ENCODE measurements at regions not wholly inside any gene's neighbourhood (a gene's known extent, or its start where the extent isn't known, plus 50 kb on each side); places are given as distances from the start of the nearest gene placed in this dataset.

GRCh38 chr3:61357902-61358301 is 106.7 kb upstream of the FHIT start:
- no peak overlapping the region for H3K9ac ChIP-seq (ENCODE audit: low read depth, low read length, poor library complexity, severe bottlenecking)
- H3K27me3 ChIP-seq (ENCODE audit: insufficient read depth, low read length, poor library complexity, severe bottlenecking), result no peaks in the 10 kb centered on the region
- no peak overlapping the region for H3K4me2 ChIP-seq (ENCODE audit: low read depth, low read length, poor library complexity, severe bottlenecking)
- H3K9me2 ChIP-seq (replicated peaks; ENCODE audit: low read depth, low read length), result no peaks in the 10 kb centered on the region
- peaks cover 10% of the 10 kb centered on the region for H3K4me1 ChIP-seq (ENCODE audit: insufficient read depth, low read length, poor library complexity, severe bottlenecking)
- H3K9me3 ChIP-seq (ENCODE audit: insufficient read depth, low read depth, low read length), result no peaks in the 10 kb centered on the region
- H3F3A ChIP-seq (ENCODE audit: low read depth), result no peaks in the 10 kb centered on the region
- H4K20me1 ChIP-seq (ENCODE audit: insufficient read depth, low read length, poor library complexity, severe bottlenecking), result no peaks in the 10 kb centered on the region
- H3K4me3 ChIP-seq (ENCODE audit: low read length, poor library complexity, severe bottlenecking), result no peak overlapping the region
- H3K36me3 ChIP-seq (ENCODE audit: insufficient read depth, low read length), result no peaks in the 10 kb centered on the region
- TF ChIP-seq EZH2phosphoT487 (IDR thresholded peaks at IDR 0.05; ENCODE audit: borderline replicate concordance), result no peak
- H3K79me2 ChIP-seq (ENCODE audit: insufficient read depth, low read length), result no peaks in the 10 kb centered on the region
- no peak overlapping the region for H2AFZ ChIP-seq (ENCODE audit: low read length)

- Histone ChIP-seq H3K79me2 (ENCODE audit: insufficient read depth, low read length) (no peaks in the 10 kb centered on the region), H3K4me3 (ENCODE audit: low read length, poor library complexity, severe bottlenecking) (no peak overlapping the region)
Observed at GRCh38 chr3:61358364-61358763, 107.1 kb upstream of the FHIT start.

GRCh38 chr3:61360297-61360965 is 109.2 kb upstream of the FHIT start:
- Histone ChIP-seq H3K9ac (ENCODE audit: low read depth, low read length, poor library complexity, severe bottlenecking) (no peak overlapping the region), H3K4me2 (ENCODE audit: low read depth, low read length, poor library complexity, severe bottlenecking) (no peak overlapping the region), H3F3A (ENCODE audit: low read depth) (no peaks in the 10 kb centered on the region), H3K79me2 (ENCODE audit: insufficient read depth, low read length) (no peaks in the 10 kb centered on the region), H3K9me2 (replicated peaks; ENCODE audit: low read depth, low read length) (no peaks in the 10 kb centered on the region), H2AFZ (ENCODE audit: low read length) (no peak overlapping the region), H3K9me3 (ENCODE audit: insufficient read depth, low read depth, low read length) (0 out of 2 replicates have a peak, but pooled peaks cover 5% of the 10 kb centered on the region), H4K20me1 (ENCODE audit: insufficient read depth, low read length, poor library complexity, severe bottlenecking) (no peaks in the 10 kb centered on the region), H3K4me1 (ENCODE audit: insufficient read depth, low read length, poor library complexity, severe bottlenecking) (peaks cover 1% of the 10 kb centered on the region), H3K4me3 (ENCODE audit: low read length, poor library complexity, severe bottlenecking) (no peak overlapping the region), H3K27me3 (ENCODE audit: insufficient read depth, low read length, poor library complexity, severe bottlenecking) (no peaks in the 10 kb centered on the region), H3K36me3 (ENCODE audit: insufficient read depth, low read length) (no peaks in the 10 kb centered on the region)
- no peak for TF ChIP-seq EZH2phosphoT487 (IDR thresholded peaks at IDR 0.05; ENCODE audit: borderline replicate concordance)
- TF ChIP-seq CTCF (conservative IDR thresholded peaks at IDR 0.05; ENCODE audit: low read length), result peak; percentile 28; the same call in 1 of the 2 replicates

More at GRCh38 chr3:61358364-61358763, 107.1 kb upstream of the FHIT start:
- TF ChIP-seq EZH2phosphoT487 (IDR thresholded peaks at IDR 0.05; ENCODE audit: borderline replicate concordance) (no peak), CTCF (conservative IDR thresholded peaks at IDR 0.05; ENCODE audit: low read length) (no peak)
- no peak overlapping the region for H2AFZ ChIP-seq (ENCODE audit: low read length)
- no peaks in the 10 kb centered on the region for H4K20me1 ChIP-seq (ENCODE audit: insufficient read depth, low read length, poor library complexity, severe bottlenecking)
- no peaks in the 10 kb centered on the region for H3K9me3 ChIP-seq (ENCODE audit: insufficient read depth, low read depth, low read length)
- H3K4me2 ChIP-seq (ENCODE audit: low read depth, low read length, poor library complexity, severe bottlenecking), result no peak overlapping the region
- H3K4me1 ChIP-seq (ENCODE audit: insufficient read depth, low read length, poor library complexity, severe bottlenecking), result peaks cover 10% of the 10 kb centered on the region
- H3K9me2 ChIP-seq (replicated peaks; ENCODE audit: low read depth, low read length), result no peaks in the 10 kb centered on the region
- H3K9ac ChIP-seq (ENCODE audit: low read depth, low read length, poor library complexity, severe bottlenecking), result no peak overlapping the region
- no peaks in the 10 kb centered on the region for H3F3A ChIP-seq (ENCODE audit: low read depth)
- no peaks in the 10 kb centered on the region for H3K36me3 ChIP-seq (ENCODE audit: insufficient read depth, low read length)
- no peaks in the 10 kb centered on the region for H3K27me3 ChIP-seq (ENCODE audit: insufficient read depth, low read length, poor library complexity, severe bottlenecking)

- Histone ChIP-seq H3K36me3 (ENCODE audit: insufficient read depth, low read length) (no peaks in the 10 kb centered on the region), H3K9me2 (replicated peaks; ENCODE audit: low read depth, low read length) (no peaks in the 10 kb centered on the region), H2AFZ (ENCODE audit: low read length) (no peak overlapping the region), H3K9me3 (ENCODE audit: insufficient read depth, low read depth, low read length) (no peaks in the 10 kb centered on the region), H3K4me2 (ENCODE audit: low read depth, low read length, poor library complexity, severe bottlenecking) (no peak overlapping the region), H3K4me3 (ENCODE audit: low read length, poor library complexity, severe bottlenecking) (no peak overlapping the region), H3F3A (ENCODE audit: low read depth) (no peaks in the 10 kb centered on the region), H3K9ac (ENCODE audit: low read depth, low read length, poor library complexity, severe bottlenecking) (no peak overlapping the region), H3K79me2 (ENCODE audit: insufficient read depth, low read length) (no peaks in the 10 kb centered on the region), H3K4me1 (ENCODE audit: insufficient read depth, low read length, poor library complexity, severe bottlenecking) (peaks cover 6% of the 10 kb centered on the region), H4K20me1 (ENCODE audit: insufficient read depth, low read length, poor library complexity, severe bottlenecking) (no peaks in the 10 kb centered on the region), H3K27me3 (ENCODE audit: insufficient read depth, low read length, poor library complexity, severe bottlenecking) (no peaks in the 10 kb centered on the region)
- no peak for TF ChIP-seq EZH2phosphoT487 (IDR thresholded peaks at IDR 0.05; ENCODE audit: borderline replicate concordance)
- TF ChIP-seq CTCF (conservative IDR thresholded peaks at IDR 0.05; ENCODE audit: low read length), result no peak
Observed at GRCh38 chr3:61369678-61370077, 118.4 kb upstream of the FHIT start.
